HG03442 (cell line): ENCODE measurements at regions not wholly inside any gene's neighbourhood (a gene's known extent, or its start where the extent isn't known, plus 50 kb on each side); places are given as distances from the start of the nearest gene placed in this dataset.
"Not testable (repeated sequence)": the region's sequence is repeated elsewhere in the genome, so short reads cannot be mapped to it uniquely, and the experiment has no call there.

Experiments
- ATAC-seq: cut with Tn5 transposase; IDR thresholded peaks from one replicate; pipeline ENCODE4 v1.9.1; 2021; ENCODE audit warnings: mild to moderate bottlenecking, moderate library complexity; ENCODE audit not compliant: unreplicated experiment

DNA sequence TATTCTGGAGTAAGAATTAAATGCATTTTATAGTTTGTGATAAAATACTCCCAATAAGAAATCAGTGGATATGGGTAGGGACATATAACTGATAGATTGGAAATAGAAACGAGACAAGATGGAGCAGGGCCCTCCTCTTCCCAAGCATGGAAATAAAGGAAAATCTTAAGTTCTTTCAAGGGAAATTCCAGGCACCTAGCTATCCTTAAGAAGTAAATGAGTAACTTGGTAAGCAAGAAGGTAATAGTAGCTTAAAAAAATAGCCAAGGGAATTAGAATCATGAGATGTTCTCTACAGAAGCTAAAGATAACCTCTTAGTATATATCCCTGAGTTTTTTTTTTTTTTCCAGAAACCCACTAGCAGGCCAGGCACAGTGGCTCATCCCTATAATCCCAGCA, 105.5 kb upstream of the FAM3C start:
- no peak for ATAC-seq

DNA sequence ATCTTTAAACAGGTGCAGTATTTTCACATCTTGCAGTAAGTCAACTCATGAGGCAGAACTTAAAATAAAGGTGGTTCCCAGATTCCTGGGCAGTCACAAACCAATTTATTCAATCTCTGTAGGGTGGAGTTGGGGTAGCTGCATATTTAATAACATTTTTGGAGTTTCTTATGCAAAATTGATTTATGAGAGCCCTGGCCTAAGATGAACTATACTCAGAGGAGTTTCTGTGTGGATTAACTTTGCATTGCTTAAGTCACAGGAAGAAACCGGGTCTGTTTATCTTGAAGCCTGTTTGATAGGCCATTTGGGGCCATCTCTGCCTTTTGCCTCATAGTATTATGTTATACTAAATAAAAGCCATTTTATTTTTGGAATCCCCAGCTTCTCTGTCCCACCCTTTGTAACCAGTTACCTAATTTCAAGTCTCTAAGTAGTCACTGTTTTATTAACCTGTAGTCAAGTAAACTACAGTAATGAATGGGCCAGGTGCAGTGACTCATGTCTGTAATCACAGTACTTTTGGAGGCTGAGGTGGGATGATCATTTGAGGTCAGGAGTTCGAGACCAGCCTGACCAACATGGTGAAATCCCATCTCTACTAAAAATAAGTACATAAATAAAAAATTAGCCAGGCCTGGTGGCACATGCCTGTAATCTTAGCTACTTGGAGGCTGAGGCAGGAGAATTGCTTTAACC, 104.4 kb upstream of the FAM3C start:
- no peak for ATAC-seq

DNA sequence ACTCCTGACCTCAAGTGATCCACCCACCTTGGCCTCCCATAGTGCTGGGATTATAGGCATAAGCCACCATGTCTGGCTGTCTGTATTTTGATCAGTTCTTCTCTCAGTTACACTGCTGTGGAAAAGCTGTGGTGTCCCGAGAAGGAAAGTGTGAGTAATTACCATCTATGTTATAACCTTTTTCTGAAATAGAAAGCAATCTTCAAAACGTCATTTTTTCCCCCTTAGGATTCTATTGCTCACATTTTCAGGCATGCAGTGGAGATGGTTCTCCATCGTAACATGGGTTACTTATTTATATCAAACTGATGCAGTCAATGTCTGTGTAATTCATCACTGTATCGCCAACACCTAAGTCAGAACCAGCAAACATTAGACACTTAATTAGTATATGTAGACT, 103.5 kb upstream of the FAM3C start:
- ATAC-seq = no peak

DNA sequence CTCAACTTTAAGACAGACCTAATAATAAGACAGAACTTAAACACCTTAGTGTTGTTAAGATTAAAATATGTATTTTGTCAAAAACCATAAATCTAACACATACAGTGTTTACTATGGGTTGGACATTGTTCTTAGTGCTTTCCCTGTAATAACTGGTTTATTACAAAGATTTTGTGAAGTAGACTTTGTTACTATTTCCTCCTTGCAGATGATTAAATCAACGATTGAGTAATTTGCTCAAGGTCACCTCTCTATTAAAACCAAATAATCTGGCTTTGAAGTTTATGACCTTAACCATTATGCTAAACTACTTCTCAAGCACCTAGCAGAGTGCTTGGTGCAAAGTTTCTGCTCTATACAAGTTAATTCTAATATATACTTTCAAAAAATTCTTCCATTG, 102.7 kb upstream of the FAM3C start:
- no peak for ATAC-seq

DNA sequence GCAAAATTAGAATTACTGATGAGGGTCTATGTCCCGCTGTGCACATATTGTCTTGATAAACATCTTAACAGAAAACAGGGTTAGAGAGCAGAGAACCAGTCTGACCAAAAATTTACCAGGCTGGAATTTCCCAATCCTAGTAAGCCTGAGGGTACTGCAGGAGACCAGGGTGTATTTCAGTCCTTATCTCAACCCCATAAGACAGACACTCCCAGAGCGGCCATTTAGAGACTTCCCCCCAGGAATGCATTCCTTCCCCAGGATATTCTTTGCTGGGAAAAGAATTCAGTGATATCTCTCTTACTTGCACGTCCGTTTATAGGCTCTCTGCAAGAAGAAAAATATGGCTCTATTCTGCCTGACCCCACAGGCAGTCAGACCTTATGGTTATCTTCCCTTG, 101.4 kb upstream of the FAM3C start:
- not testable (repeated sequence) for ATAC-seq

DNA sequence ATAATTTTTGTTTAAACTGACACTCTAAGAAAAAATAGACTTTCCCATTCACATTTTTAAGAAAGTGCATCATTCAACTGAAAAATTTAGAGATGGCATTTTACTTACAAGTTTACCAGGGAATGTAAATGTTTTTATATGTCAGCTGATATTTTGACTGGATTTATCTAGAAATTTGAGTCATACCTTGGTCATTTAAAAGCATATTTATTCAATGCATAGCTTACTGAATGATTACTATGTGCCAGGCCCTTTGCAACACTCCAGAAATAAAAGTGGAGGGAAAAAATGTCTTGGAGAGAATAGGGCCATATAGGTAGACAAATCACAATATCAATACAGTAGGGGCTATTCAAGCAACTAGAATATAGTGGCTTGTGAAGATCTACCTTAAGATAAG, 98.4 kb upstream of the FAM3C start:
- no peak for ATAC-seq

DNA sequence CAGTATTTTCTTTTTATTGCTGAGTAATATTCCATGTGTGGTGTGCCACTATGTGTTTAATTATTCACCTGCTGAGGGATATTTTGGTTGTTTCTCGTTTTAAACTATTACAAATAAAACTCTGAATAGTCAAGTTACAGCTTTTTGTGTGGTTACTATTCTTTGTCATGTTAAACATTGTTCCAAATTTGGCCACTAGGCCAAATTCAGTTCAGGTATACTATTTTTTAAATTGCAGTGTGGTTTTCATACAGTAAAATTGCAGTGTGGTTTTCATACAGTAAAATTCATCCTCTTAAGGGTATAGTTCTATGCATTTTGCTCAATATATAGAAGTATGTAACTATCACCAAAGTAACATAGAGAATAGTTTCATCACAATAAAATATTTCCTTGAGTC, 97.4 kb upstream of the FAM3C start:
- ATAC-seq = no peak

DNA sequence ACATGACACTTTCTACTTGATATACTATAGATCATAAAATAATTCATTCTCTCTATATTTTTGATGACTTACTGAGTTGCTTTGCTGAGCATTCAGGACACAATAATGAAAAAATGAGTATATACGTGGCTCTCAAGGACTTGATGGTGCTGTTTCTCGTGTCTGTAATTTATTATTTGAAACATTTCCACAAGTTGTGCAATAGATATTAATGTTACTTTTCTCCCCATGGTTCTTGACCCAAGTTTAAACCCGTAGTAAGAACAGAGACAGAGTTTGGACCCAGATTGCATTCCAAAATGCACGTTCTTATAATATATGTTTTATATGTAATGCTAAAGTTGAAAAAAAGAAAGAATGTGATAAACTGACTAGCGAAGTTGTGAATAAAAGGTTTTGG, 94.2 kb upstream of the FAM3C start:
- no peak for ATAC-seq

DNA sequence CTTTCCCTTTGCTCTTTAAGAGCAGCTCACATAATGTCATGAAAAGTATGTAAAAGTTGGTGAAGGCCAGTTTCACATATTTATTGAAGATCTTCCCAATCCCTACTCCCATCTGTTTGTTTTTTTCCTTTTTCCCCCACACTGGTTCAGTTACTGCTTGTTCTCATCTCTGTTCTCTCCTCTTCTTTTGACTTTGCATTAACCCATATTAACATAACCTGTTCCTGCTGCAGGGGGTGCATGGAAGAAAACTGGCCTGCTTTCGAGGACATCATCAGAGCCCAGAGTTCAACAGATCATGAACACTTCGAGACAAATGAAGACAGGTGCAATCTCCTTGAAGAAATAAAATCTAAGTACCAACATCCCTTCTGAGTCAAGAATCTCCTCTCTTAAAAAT, 93.3 kb upstream of the FAM3C start:
- no peak for ATAC-seq

DNA sequence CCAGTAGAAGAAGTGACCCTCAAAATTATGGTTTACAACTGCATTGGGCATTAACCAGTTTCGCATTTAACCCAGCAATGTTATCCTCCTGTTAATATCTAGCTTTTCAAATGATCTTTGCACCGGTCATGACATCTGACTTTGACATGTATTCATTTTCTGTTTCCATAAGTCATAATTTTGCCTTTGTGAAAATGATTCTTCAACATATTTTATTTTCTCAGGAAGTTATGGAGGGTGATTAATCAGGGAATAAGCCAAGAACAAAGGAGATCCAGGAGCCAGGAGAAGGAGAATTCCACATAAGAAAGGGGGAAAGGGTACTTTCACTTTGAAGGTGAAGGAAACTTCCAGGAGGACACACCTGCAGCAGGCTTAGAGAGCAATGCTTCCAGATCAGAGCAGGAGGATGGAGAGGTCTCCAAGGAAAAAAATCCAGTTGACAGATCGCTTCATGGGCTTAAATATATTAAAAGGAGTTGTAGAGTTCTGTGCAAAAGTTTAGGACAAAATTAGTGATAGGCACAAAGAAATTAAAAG, 92.1 kb upstream of the FAM3C start:
- ATAC-seq = no peak

DNA sequence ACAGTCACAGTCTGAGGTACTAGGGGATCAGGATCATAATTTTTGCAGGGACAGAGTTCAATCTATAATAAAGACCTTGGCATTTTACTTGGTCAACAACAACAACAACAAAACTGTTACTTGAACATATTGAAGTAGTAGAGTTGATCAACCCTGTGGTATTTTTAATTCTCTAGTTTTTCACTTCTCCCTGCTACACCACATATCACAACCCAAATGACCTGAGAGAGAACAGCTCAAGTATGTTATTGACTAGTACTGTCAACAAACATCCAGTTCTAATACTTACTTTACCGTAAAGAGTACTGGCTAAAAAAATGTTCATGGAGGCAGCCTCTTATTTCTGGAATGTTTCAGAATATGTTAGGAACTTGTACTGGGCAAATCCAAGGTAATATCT, 90.5 kb upstream of the FAM3C start:
- ATAC-seq = no peak

DNA sequence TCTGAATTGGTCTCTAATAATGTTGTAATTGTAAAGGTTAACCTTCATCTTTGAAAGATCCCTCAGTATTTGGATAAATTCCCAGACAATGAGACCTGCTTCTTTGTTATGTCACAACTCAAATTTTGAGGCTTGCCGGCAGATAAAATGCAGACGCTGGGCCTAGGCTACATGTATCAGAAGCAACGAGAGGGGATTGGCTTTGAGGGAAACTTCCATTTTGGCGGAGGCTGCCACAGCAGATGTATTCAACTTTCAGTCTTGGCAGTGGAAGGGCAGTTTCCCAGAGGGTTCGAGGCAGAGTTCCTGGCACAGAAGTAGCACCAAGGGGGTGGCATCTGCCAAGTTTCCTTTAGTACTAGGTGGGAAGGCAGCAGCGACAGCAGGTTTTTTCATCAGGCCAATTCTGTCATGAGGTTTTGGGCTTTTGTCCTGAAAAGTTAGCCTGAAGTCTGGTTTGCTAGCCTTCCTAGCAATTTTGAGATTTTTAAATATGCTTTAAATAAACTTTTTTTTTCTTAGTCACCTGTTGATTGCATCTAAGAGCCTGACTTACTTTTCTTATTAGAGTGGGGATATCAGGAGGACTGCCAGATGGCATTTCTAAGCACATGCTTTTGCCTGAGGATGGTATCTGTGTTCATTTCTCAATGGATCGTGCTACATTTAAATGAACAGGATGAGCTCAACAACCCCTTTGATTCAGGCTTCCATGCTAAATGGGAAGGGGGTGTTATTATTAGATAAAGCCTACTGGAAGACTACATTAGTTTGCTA, 89.5 kb upstream of the FAM3C start:
- ATAC-seq = no peak

DNA sequence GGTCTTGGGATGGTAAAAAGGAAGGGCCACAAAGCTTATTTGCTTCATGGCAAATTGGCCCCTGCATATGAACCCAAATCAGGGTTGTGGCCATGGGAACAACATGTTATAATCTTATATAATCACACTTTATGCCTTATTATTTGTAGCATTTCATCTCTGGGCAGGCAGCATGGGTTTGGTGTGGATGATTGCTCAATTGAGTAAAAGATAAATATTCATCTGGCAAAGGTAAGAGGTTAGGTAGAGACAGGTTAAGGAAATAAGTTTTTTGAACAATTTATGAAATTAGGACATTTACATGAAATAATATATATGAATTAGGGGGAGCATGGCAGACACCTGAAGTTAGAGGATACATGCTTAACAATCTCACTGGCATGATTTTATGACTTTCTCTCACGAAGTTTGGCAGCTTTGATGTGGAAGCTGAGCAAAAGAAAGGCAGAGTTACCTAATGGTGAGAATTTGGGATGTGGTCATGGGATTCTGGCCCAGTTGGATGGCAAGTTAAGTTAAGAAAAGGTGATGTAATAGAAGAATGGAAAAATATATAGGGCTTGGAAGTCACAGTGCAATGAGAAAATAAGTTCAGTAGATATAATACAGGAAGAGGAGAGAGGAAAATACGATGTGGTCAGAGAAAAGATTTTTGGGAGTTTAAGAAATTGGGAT, 88.1 kb upstream of the FAM3C start:
- ATAC-seq = no peak

DNA sequence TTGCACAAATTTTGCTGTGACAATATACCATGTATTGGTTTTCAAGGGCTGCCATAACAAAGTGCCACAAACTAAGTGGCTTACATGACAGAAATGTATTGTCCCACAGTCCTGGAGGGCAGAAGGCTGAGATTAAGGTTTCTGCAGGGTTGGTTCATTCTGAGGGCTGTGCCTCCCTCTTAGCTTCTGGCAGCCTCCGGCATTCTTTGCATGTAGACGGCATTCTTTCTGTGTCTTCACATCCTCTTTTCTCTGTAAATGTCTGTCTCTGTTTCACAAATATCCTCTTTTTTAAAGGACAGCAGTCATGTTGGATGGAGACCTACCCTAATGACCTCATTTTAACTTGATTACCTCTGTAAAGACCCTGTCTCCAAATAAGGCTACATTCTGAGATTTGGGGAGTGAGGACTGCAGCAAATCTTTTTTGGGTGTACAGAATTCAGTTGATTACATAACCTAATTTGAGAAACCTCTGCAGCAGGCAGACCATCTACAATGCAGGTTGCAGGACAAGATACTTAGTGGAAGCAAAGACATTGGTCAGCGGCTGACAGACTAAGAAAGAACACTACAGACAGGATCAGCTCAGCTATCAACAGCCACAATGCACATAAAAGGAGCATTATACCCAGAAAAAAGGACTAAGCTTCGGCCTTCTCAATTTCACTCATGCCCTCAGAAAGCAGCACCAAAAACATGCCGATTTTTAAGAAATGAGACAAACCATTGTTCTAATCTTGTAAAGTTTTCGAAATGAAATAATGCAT, 84.6 kb upstream of the FAM3C start:
- no peak for ATAC-seq

DNA sequence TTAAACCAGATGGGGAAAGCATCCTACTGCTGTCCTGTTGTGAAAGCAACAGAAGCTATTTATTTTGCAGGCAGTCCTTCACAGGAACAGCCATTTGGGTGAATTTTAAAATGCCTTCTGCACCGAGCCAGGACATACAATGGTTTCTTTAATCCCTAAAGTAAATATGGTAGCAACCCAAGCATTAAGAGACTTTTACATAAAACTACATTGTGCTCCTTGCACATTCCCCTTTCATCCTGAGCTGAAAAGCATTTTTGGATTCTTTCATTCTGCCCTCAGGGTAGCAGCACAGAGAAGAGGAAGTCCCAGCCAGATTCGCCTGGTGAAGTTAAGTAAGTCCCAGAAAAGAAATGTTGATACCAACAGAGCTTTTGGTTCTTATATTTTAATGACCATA, 84.0 kb upstream of the FAM3C start:
- no peak for ATAC-seq

DNA sequence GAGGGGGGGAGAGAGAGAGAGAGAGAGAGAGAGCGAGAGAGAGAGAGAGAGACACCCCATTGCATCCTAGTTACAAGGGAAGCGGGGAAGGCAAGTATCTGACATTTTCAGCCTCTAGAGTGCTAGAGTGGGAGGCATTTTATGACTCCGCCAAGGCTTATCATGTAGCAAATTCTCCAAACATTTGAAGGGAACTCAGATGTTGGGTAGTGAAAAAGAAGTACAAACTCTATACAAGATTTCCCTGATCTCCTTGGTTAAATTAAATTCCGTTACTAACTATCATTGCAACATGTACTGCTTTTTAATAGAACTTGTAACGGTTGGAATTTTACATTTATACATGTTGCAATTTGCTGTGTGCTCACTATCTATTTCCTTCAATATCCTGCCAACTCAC, 83.4 kb upstream of the FAM3C start:
- ATAC-seq = no peak

DNA sequence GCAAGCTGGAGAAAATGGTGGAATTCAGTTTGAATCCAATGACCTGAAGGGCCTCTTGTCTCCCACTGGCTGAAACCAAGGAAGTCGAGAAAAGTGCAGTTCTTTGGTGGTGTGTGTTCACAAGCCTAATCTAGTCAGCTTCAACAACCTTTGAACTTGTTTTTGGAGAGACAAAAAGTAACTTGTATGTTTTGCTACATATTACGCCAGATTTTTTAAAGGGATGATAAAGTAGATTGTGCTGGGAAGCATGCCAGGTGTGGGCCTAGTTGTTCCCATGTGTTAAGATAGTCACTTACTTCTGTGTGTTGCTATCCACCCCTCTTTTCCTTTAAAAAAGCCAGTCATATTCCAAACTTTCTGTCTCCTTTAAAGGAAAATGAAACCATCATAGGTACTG, 79.7 kb upstream of the FAM3C start:
- no peak for ATAC-seq

DNA sequence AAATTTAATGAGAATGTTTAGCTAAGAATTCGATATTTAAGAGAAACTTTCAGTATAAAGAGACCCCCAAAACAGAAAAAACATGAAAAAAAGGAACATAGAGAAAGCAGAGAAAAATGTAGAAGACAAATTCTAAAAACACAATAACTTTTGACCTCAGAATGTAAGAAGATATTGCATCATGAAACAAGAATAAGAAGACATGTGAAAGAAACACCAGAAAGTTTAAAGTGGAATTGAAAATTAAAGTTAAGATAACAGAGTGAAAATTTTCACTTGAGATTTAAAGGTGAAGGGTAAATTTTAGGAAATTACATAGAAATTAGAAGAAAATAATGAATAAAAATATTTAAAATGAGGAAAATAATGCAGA, 78.2 kb upstream of the FAM3C start:
- no peak for ATAC-seq

DNA sequence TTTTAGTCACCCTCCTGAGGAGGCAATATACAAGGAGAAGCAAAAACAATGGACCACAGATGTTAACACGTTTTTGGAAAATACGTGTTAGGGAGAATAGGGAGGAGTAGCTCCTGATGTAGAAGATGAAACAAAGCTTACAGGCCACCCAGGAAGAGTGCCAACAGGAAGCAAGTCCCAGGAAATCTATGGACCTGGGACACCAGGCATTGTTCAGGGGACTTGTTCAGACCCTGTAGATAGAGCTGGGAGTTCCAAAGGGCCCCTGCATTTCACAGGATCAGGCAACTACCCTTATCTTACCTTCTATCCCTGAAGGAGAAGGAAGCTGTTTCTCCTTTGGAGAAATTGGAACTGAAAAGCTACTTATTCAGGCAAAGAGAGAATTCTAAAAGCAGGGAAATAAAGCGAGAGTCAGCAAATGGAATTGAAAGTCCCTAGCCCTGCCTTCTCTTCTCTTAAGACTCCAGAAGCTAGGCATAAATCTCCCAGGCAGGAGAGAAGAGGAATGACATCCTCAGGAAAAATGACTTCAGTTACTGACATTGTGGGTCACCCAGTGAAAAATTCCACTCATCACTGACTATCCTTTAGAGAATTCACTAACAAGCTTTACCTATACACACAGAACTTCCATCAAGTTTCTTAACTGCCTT, 77.7 kb upstream of the FAM3C start:
- no peak for ATAC-seq

DNA sequence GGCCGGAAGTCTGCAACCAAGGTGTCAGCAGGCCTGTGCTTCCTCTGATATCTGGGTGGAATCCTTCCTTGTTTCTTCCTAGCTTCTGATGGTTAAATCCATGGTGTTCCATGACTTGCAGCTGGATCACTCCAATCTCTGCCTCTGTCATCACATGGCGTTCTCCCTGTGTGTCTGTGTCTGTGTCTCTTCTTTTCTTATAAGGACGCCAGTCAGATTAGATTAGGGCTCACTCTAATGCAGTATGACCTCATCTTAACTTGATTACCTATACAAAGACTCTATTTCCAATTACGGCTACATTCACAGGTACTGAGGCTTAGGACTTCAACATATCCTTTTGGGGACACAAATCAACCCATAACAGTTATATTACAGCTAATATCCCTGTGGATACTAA, 70.3 kb upstream of the FAM3C start:
- no peak for ATAC-seq

DNA sequence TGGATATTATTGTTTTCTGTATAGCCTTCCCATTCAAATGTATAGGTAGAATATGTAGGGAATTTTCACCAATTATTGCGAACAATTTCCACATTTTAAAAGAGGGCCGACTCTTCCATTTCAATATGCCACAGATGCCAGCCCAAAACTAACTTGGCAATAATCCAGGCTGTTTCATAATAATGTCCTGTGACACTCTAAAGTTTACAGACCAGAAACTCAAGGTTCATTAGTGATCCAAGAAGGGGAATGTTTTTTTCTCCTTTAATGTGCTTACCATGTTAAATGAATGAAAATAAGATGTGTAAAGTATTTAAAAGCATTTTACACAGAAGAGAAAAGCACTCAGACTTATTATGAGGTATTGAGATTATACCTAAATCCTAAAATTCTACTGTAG, 63.0 kb upstream of the FAM3C start:
- no peak for ATAC-seq
